AG10803 (cell line): ENCODE measurements at regions not wholly inside any gene's neighbourhood (a gene's known extent, or its start where the extent isn't known, plus 50 kb on each side); places are given as distances from the start of the nearest gene placed in this dataset.
"Not testable (repeated sequence)": the region's sequence is repeated elsewhere in the genome, so short reads cannot be mapped to it uniquely, and the experiment has no call there.

ENCODE experiments used
- DNase-seq: peaks from one replicate; pipeline ENCODE4 v3.0.0; 2010; ENCODE audit warnings: low read depth
- H3K4me3 ChIP-seq: 2 replicates; pipeline ENCODE4 v1.5.1; 2011; ENCODE audit warnings: mild to moderate bottlenecking, low read length, control low read depth
- CTCF ChIP-seq: conservative IDR thresholded peaks from 2 replicates; pipeline ENCODE4 v1.5.1; 2011; ENCODE audit warnings: mild to moderate bottlenecking, low read length, control low read depth, inconsistent platforms

- DNase-seq: peak; percentile 47
- TF ChIP-seq CTCF: no peak
- H3K4me3 ChIP-seq: no peak overlapping the region
These were observed 86.5 kb upstream of the LHX1 start for GRCh38 chr17:36850790-36851189.

- no peak overlapping the region for H3K4me3 ChIP-seq
- peak; percentile 18 for DNase-seq
- TF ChIP-seq CTCF: no peak
These were observed 86.0 kb upstream of the LHX1 start for GRCh38 chr17:36851250-36851649.

GRCh38 chr17:36852478-36852877 lies 84.8 kb upstream of the LHX1 start:
- not testable (repeated sequence) for H3K4me3 ChIP-seq

DNA sequence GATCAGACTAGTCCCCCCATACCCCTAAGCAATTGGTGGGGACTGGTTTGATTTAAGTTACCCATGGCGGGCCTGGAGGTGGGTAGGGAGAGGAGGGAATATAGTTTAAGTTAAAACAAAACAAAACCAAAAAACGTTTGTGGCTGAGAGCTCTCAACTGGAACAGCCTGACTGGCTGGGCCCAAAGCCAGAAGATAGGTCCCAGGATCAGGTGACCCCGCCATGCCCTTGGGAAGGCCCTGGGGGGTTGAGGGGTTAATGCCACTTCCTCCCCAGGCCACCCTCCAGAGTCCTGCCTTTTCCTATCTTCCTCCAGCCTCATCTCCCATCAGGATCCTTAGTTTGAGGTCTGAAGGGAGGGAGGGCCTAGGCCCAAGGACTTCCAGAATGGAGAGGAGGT lies 82.3 kb upstream of the LHX1 start:
- H3K4me3 ChIP-seq: no peak overlapping the region
- TF ChIP-seq CTCF: no peak
- DNase-seq: no peak

More at GRCh38 chr17:36852478-36852877, 84.8 kb upstream of the LHX1 start:
- DNase-seq: not testable (repeated sequence)

GRCh38 chr17:36855459-36855858 lies 81.8 kb upstream of the LHX1 start:
- no peak overlapping the region for H3K4me3 ChIP-seq
- no peak for TF ChIP-seq CTCF
- DNase-seq: no peak

DNA sequence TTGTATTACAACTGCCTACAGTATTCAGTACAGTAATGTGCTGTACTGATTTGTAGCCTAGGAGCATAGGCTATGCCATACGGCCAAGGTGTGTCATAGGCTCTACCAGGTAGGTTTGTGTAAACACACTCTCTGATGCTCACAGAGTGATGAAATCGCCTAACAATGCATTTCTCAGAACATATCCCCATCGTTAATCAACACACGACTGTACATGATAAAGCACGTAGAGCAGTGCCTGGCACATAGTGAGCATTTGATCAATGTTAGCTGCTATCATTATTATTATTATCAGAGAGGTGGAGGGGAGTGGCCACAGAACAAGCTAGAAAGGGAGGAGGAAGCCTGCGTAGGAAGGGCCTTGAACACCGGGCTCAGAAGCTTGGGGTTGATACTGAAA lies 81.1 kb upstream of the LHX1 start:
- DNase-seq: no peak
- TF ChIP-seq CTCF: no peak
- no peak overlapping the region for H3K4me3 ChIP-seq

GRCh38 chr17:36856903-36857381 lies 80.3 kb upstream of the LHX1 start:
- TF ChIP-seq CTCF: no peak
- DNase-seq: no peak
- H3K4me3 ChIP-seq: no peak overlapping the region

DNA sequence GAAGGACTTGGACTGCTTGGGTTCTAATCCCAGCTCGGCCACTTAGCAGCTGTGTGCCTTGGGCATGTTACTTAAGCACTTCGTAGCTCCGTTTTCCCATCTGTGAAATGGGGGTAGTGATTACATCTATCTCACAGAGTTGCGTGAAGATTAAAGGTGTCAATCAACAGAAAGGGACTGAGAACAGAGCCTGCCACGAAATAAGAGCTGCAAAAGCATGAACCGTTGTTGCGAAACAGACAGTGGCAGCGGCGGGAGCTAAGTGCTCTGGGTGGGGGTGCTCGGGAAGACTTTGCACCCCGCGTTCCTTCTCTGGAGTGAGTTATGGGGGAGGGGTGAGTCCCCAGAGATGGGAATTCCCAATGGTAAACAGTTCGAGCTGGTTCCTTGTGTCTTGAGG lies 79.6 kb upstream of the LHX1 start:
- H3K4me3 ChIP-seq: no peak overlapping the region
- no peak for TF ChIP-seq CTCF
- DNase-seq: no peak
